SK-N-SH treated with all-trans-retinoic acid at 6 μM for 48 hours (cell line): ENCODE measurements at regions not wholly inside any gene's neighbourhood (a gene's known extent, or its start where the extent isn't known, plus 50 kb on each side); places are given as distances from the start of the nearest gene placed in this dataset.

Experiments used
- ATAC-seq: fragments of 200-7000 bp; cut with Tn5 transposase; 3 replicates; pipeline ENCODE4 v1.9.1; 2020; ENCODE audit warnings: mild to moderate bottlenecking, moderate library complexity
- ARNTL ChIP-seq: fragments of 450-650 bp; formaldehyde crosslinking; IDR thresholded peaks from 2 replicates; pipeline ENCODE4 v1.5.0; 2020; ENCODE audit warnings: low read depth, mild to moderate bottlenecking, moderate library complexity, borderline replicate concordance
- BACH2 ChIP-seq: fragments of 250-450 bp; sonication (Bioruptor Pico); IDR thresholded peaks from 2 replicates; pipeline ENCODE4 v1.9.0; 2021; ENCODE audit warnings: mild to moderate bottlenecking, borderline replicate concordance
- CSDC2 ChIP-seq: fragments of 250-450 bp; sonication (Bioruptor Pico); IDR thresholded peaks from 2 replicates; pipeline ENCODE4 v1.5.0; 2020; ENCODE audit warnings: mild to moderate bottlenecking, moderate library complexity
- ESRRG ChIP-seq: fragments of 250-450 bp; sonication (Bioruptor Pico); IDR thresholded peaks from 2 replicates; pipeline ENCODE4 v1.6.1; 2021; ENCODE audit warnings: mild to moderate bottlenecking
- GLIS3 ChIP-seq: fragments of 250-450 bp; sonication (Bioruptor Pico); IDR thresholded peaks from 2 replicates; pipeline ENCODE4 v1.5.0; 2020; ENCODE audit warnings: mild to moderate bottlenecking, moderate library complexity
- ISL1 ChIP-seq: fragments of 250-450 bp; sonication (Bioruptor Pico); IDR thresholded peaks from 2 replicates; pipeline ENCODE4 v2.1.2; 2022; ENCODE audit warnings: mild to moderate bottlenecking, moderate library complexity
- OSR1 ChIP-seq: fragments of 250-450 bp; sonication (Bioruptor Pico); IDR thresholded peaks from 2 replicates; pipeline ENCODE4 v1.8.0; 2022; ENCODE audit warnings: moderate library complexity, mild to moderate bottlenecking, inconsistent platforms
- PPARA ChIP-seq: fragments of 250-450 bp; sonication (Bioruptor Pico); IDR thresholded peaks from 2 replicates; pipeline ENCODE4 v1.5.0; 2020; ENCODE audit warnings: mild to moderate bottlenecking, borderline replicate concordance
- RARB ChIP-seq: fragments of 250-450 bp; sonication (Bioruptor Pico); IDR thresholded peaks from 2 replicates; pipeline ENCODE4 v1.8.0; 2021; ENCODE audit warnings: mild to moderate bottlenecking, moderate library complexity
- TCF4 ChIP-seq: fragments of 250-450 bp; sonication (Bioruptor Pico); IDR thresholded peaks from 2 replicates; pipeline ENCODE4 v1.8.0; 2021; ENCODE audit warnings: mild to moderate bottlenecking, moderate library complexity, borderline replicate concordance
- ZC3H10 ChIP-seq: fragments of 250-450 bp; sonication (Bioruptor Pico); IDR thresholded peaks from 2 replicates; pipeline ENCODE4 v1.5.1; 2021; ENCODE audit warnings: mild to moderate bottlenecking, moderate library complexity
- ZFP3 ChIP-seq: fragments of 250-450 bp; sonication (Bioruptor Pico); IDR thresholded peaks from 2 replicates; pipeline ENCODE4 v1.5.0; 2020; ENCODE audit warnings: mild to moderate bottlenecking, moderate library complexity
- ZFP30 ChIP-seq: fragments of 450-650 bp; formaldehyde crosslinking; IDR thresholded peaks from 2 replicates; pipeline ENCODE4 v1.5.0; 2022; ENCODE audit warnings: mild to moderate bottlenecking, moderate library complexity
- ZNF8 ChIP-seq: fragments of 450-650 bp; formaldehyde crosslinking; IDR thresholded peaks from 2 replicates; pipeline ENCODE4 v1.5.0; 2020; ENCODE audit warnings: mild to moderate bottlenecking, moderate library complexity
- TF ChIP-seq, protein P1 (sequence below): fragments of 250-450 bp; sonication (Bioruptor Pico); IDR thresholded peaks from 2 replicates; pipeline ENCODE4 v1.8.0; 2020; ENCODE audit warnings: mild to moderate bottlenecking, moderate library complexity, borderline replicate concordance
- TF ChIP-seq, protein P2 (sequence below): fragments of 250-450 bp; sonication (Bioruptor Pico); IDR thresholded peaks from 2 replicates; pipeline ENCODE4 v1.8.0; 2021; ENCODE audit warnings: low read depth, mild to moderate bottlenecking, moderate library complexity, borderline replicate concordance
- TF ChIP-seq, protein P3 (sequence below): fragments of 250-450 bp; sonication (Bioruptor Pico); IDR thresholded peaks from 2 replicates; pipeline ENCODE4 v1.5.1; 2021; ENCODE audit warnings: mild to moderate bottlenecking, moderate library complexity
- TF ChIP-seq, protein P4 (sequence below): fragments of 250-450 bp; sonication (Bioruptor Pico); IDR thresholded peaks from 2 replicates; pipeline ENCODE4 v1.5.1; 2020; ENCODE audit warnings: low read depth, mild to moderate bottlenecking, moderate library complexity
- TF ChIP-seq, protein P5 (sequence below): fragments of 250-450 bp; sonication (Bioruptor Pico); IDR thresholded peaks from 2 replicates; pipeline ENCODE4 v1.5.0; 2020; ENCODE audit warnings: mild to moderate bottlenecking, moderate library complexity

DNA sequence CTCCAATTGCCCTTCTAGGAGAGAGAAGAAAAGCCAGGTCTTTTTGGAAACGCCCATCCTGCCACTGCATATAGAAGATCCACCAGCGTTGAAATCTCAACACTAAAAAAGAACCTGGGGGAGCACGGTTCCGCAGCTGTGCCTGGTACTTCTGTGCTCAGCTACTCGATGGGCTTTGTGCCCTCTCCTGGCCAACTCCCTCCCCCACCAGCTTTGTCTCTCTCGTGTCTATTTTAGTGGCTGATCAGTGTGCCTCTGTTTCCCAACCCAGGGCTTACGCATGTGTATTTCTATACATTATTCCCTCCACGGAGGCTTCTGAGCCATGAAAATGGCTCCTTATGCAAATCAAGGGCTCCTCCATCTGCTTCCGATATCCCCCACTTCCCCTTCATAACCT, 83.5 kb downstream of the RBFOX3 start (continued):
- TF ChIP-seq, protein P1, sequence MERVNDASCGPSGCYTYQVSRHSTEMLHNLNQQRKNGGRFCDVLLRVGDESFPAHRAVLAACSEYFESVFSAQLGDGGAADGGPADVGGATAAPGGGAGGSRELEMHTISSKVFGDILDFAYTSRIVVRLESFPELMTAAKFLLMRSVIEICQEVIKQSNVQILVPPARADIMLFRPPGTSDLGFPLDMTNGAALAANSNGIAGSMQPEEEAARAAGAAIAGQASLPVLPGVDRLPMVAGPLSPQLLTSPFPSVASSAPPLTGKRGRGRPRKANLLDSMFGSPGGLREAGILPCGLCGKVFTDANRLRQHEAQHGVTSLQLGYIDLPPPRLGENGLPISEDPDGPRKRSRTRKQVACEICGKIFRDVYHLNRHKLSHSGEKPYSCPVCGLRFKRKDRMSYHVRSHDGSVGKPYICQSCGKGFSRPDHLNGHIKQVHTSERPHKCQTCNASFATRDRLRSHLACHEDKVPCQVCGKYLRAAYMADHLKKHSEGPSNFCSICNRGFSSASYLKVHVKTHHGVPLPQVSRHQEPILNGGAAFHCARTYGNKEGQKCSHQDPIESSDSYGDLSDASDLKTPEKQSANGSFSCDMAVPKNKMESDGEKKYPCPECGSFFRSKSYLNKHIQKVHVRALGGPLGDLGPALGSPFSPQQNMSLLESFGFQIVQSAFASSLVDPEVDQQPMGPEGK (CRISPR knock-in tag) = no peak

DNA sequence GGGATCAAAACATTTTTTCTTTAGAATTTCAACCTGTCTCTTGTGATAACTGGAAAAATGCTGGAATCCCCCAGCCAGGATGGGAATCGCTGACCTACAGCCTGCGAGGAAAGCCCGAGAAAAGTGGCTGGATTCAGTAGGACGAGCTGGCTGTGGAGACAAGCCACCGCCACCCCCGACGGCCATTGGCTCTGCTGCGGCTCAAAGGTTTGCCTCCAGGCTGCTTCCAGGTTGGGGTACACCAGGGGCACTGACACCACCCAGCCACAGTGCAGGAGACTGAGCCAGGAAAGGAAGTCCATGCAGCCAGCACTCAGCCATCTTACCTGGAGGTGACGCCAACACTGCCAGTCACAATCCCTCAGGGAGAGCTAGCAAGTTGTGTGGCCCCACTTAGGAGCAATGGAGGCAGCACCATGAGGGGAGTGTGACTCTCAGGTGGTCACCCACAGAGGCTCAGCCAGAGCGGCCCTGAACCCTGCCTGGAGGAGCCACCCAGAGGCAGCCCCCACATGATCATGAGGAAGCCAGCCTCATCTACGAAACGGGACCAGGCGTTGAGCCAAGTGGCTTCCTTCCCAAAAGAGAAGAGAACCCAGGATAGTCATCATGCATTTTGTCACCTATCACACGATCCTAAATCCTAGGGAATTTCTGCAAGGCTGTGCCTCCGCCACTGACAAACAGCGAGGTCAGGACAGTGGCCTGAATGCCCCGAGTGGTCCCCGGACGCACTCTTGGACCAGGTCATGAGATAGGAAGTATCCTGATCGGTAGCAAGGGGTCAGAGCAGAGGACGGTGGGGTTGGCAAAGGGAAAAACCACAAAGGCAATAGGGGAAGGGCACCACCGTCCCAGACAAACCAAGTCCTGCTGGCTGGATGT, 84.8 kb downstream of the RBFOX3 start:
- no peak for TF ChIP-seq ZFP3
- no peak for TF ChIP-seq ZNF8 (CRISPR knock-in tag)
- no peak for TF ChIP-seq ZFP30 (CRISPR knock-in tag)
- TF ChIP-seq, protein P2, sequence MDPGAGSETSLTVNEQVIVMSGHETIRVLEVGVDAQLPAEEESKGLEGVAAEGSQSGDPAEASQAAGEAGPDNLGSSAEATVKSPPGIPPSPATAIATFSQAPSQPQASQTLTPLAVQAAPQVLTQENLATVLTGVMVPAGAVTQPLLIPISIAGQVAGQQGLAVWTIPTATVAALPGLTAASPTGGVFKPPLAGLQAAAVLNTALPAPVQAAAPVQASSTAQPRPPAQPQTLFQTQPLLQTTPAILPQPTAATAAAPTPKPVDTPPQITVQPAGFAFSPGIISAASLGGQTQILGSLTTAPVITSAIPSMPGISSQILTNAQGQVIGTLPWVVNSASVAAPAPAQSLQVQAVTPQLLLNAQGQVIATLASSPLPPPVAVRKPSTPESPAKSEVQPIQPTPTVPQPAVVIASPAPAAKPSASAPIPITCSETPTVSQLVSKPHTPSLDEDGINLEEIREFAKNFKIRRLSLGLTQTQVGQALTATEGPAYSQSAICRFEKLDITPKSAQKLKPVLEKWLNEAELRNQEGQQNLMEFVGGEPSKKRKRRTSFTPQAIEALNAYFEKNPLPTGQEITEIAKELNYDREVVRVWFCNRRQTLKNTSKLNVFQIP (CRISPR knock-in tag) = no peak
- TF ChIP-seq RARB (CRISPR knock-in tag) = no peak
- TF ChIP-seq OSR1 (CRISPR knock-in tag) = no peak
- TF ChIP-seq, protein P3, sequence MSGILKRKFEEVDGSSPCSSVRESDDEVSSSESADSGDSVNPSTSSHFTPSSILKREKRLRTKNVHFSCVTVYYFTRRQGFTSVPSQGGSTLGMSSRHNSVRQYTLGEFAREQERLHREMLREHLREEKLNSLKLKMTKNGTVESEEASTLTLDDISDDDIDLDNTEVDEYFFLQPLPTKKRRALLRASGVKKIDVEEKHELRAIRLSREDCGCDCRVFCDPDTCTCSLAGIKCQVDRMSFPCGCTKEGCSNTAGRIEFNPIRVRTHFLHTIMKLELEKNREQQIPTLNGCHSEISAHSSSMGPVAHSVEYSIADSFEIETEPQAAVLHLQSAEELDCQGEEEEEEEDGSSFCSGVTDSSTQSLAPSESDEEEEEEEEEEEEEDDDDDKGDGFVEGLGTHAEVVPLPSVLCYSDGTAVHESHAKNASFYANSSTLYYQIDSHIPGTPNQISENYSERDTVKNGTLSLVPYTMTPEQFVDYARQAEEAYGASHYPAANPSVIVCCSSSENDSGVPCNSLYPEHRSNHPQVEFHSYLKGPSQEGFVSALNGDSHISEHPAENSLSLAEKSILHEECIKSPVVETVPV (CRISPR knock-in tag) = no peak
- TF ChIP-seq GLIS3 (CRISPR knock-in tag) = no peak
- TF ChIP-seq CSDC2 = no peak
- no peak for TF ChIP-seq ARNTL (CRISPR knock-in tag)
- TF ChIP-seq, protein P4, sequence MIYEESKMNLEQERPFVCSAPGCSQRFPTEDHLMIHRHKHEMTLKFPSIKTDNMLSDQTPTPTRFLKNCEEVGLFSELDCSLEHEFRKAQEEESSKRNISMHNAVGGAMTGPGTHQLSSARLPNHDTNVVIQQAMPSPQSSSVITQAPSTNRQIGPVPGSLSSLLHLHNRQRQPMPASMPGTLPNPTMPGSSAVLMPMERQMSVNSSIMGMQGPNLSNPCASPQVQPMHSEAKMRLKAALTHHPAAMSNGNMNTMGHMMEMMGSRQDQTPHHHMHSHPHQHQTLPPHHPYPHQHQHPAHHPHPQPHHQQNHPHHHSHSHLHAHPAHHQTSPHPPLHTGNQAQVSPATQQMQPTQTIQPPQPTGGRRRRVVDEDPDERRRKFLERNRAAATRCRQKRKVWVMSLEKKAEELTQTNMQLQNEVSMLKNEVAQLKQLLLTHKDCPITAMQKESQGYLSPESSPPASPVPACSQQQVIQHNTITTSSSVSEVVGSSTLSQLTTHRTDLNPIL (CRISPR knock-in tag) = no peak
- TF ChIP-seq TCF4 (CRISPR knock-in tag) = no peak
- no peak for TF ChIP-seq PPARA (CRISPR knock-in tag)
- TF ChIP-seq, protein P1 (CRISPR knock-in tag) = no peak
- no peak for ATAC-seq

DNA sequence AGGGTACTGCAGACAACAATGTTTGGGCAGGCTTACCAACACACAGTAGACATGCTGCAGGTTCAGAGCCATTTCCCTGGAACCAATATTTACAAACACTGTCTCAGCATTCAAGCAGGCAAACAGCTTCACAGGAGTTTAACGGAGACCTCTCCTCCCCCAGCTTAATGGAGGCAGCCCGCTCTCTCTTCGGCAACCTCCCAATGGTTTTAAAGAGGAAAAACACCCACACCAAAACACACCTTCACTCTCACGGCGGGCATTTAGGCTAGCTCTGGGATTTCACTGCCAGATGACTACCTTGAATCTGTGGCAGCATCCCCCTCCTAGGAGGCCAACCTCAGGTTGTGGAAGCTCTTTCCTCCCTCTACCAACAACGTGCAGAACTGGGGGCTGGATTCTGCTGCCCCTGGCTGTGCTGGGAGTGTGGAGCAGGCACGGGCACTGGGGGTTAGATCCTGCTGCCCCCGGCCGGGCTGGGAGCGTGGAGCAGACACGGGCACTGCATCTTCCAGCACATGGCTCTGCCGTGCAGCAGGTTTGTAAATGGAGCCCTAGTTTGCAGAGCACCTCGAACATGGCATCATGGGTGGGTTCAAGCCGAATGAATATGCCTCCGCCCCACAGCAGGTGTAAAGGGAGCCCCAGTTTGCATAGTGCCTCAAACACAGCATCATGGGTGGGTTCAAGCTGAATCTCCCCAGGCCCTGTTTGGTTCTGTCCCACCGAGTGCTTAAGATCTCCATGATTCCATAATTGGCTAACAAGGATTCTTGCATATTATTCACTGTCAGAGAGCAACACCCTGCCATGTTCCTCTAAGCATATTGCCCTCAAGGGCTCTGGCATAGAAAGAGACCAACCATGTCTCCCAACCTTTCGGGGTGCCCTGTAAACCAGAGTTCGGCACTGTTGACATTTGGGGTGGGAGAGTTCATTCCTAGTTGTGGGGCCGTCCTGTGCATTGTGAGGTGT, 86.4 kb downstream of the RBFOX3 start:
- ATAC-seq = no peak
- TF ChIP-seq CSDC2 (no peak), OSR1 (CRISPR knock-in tag) (no peak), ARNTL (CRISPR knock-in tag) (no peak), ZC3H10 (no peak), ZFP3 (no peak), RARB (CRISPR knock-in tag) (no peak), ISL1 (CRISPR knock-in tag) (no peak), BACH2 (CRISPR knock-in tag) (no peak), ESRRG (CRISPR knock-in tag) (no peak)
- TF ChIP-seq, protein P1 (CRISPR knock-in tag) = no peak
- TF ChIP-seq, protein P5, sequence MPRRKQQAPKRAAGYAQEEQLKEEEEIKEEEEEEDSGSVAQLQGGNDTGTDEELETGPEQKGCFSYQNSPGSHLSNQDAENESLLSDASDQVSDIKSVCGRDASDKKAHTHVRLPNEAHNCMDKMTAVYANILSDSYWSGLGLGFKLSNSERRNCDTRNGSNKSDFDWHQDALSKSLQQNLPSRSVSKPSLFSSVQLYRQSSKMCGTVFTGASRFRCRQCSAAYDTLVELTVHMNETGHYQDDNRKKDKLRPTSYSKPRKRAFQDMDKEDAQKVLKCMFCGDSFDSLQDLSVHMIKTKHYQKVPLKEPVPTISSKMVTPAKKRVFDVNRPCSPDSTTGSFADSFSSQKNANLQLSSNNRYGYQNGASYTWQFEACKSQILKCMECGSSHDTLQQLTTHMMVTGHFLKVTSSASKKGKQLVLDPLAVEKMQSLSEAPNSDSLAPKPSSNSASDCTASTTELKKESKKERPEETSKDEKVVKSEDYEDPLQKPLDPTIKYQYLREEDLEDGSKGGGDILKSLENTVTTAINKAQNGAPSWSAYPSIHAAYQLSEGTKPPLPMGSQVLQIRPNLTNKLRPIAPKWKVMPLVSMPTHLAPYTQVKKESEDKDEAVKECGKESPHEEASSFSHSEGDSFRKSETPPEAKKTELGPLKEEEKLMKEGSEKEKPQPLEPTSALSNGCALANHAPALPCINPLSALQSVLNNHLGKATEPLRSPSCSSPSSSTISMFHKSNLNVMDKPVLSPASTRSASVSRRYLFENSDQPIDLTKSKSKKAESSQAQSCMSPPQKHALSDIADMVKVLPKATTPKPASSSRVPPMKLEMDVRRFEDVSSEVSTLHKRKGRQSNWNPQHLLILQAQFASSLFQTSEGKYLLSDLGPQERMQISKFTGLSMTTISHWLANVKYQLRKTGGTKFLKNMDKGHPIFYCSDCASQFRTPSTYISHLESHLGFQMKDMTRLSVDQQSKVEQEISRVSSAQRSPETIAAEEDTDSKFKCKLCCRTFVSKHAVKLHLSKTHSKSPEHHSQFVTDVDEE (CRISPR knock-in tag) = no peak
- TF ChIP-seq, protein P2 (CRISPR knock-in tag) = no peak
